ENCODE measurements at regions not wholly inside any gene's neighbourhood (a gene's known extent, or its start where the extent isn't known, plus 50 kb on each side); places are given as distances from the start of the nearest gene placed in this dataset.

DNA sequence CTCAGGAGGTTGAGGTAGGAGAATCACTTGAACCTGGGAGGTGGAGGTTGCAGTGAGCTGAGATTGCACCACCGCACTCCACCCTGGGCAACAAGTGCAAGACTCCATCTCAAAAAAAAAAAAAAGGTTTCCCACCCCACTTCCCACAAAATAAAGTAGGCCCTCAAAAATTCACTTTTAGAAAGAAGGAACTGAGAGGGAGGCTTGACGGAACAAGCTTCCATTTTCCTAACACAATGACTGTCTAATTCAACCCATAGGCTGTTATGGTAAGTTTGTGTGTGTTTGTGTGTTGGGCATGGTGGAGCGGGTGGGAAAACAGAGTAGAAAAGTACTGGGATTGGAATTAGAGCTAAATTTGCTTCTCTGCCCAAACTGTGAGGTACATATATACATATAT is 98.4 kb upstream of the MAN1A1 start:
- CTCF ChIA-PET, result no interaction called here
- no peak for ATAC-seq

DNA sequence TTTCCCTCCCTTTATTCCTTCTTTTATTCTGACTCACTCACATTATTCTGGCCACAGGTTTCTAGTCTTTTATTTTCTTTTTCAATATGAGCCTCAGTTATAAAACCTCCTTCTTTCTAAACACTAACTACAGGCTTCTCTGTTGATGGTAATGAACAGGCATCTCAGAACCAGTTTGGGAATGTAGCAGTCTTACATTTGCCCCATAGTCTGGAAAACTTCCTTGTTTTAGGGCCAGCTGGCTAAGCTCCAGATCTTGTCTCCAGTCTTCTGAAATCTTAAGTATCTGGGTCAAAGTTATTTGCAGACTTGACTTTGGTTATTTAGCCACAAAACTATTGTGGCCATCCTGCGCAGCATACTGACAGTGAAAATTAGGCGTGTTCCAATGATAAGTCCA is 97.0 kb upstream of the MAN1A1 start:
- CTCF ChIA-PET, result no interaction called here
- H3K9me3 ChIP-seq (ENCODE audit: control insufficient read depth, insufficient read depth, low read depth, low read length), result no peaks in the 10 kb centered on the region
- no peaks in the 10 kb centered on the region for H3K27me3 ChIP-seq (ENCODE audit: control insufficient read depth, insufficient read depth, low read length)
- in situ Hi-C loops (cut with HindIII; ENCODE audit: low pct_unique_long_range_greater_than_20kb, low sequenced_read_pairs), result no loop called here
- H3K36me3 ChIP-seq (ENCODE audit: control insufficient read depth, insufficient read depth, low read length), result no peaks in the 10 kb centered on the region
- ATAC-seq, result no peak
- POLR2A ChIA-PET, result no interaction called here
- no peak for DNase-seq (ENCODE audit: low read depth, low spot score)
- no peak overlapping the region for H3K27ac ChIP-seq (ENCODE audit: low read length)
- BruUV-seq (replicated peaks), result no TSS peak
- intact Hi-C loops (cut with micrococcal nuclease; ENCODE audit: unreplicated experiment), result no loop called here
- no peaks in the 10 kb centered on the region for H3K4me1 ChIP-seq (ENCODE audit: control insufficient read depth, insufficient read depth, low read length)
- TF ChIP-seq POLR2AphosphoS5 (IDR thresholded peaks at IDR 0.05; ENCODE audit: low read depth, low read length), result no peak
- TF ChIP-seq, protein P1, sequence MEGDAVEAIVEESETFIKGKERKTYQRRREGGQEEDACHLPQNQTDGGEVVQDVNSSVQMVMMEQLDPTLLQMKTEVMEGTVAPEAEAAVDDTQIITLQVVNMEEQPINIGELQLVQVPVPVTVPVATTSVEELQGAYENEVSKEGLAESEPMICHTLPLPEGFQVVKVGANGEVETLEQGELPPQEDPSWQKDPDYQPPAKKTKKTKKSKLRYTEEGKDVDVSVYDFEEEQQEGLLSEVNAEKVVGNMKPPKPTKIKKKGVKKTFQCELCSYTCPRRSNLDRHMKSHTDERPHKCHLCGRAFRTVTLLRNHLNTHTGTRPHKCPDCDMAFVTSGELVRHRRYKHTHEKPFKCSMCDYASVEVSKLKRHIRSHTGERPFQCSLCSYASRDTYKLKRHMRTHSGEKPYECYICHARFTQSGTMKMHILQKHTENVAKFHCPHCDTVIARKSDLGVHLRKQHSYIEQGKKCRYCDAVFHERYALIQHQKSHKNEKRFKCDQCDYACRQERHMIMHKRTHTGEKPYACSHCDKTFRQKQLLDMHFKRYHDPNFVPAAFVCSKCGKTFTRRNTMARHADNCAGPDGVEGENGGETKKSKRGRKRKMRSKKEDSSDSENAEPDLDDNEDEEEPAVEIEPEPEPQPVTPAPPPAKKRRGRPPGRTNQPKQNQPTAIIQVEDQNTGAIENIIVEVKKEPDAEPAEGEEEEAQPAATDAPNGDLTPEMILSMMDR (IDR thresholded peaks at IDR 0.05), result no peak
- no peak for TF ChIP-seq TCF7L2 (IDR thresholded peaks at IDR 0.05; ENCODE audit: low read depth, low read length)
- no peak for TF ChIP-seq SIN3A (IDR thresholded peaks at IDR 0.05; ENCODE audit: borderline replicate concordance, insufficient read depth, low read depth, low read length)
- TF ChIP-seq, protein P2, sequence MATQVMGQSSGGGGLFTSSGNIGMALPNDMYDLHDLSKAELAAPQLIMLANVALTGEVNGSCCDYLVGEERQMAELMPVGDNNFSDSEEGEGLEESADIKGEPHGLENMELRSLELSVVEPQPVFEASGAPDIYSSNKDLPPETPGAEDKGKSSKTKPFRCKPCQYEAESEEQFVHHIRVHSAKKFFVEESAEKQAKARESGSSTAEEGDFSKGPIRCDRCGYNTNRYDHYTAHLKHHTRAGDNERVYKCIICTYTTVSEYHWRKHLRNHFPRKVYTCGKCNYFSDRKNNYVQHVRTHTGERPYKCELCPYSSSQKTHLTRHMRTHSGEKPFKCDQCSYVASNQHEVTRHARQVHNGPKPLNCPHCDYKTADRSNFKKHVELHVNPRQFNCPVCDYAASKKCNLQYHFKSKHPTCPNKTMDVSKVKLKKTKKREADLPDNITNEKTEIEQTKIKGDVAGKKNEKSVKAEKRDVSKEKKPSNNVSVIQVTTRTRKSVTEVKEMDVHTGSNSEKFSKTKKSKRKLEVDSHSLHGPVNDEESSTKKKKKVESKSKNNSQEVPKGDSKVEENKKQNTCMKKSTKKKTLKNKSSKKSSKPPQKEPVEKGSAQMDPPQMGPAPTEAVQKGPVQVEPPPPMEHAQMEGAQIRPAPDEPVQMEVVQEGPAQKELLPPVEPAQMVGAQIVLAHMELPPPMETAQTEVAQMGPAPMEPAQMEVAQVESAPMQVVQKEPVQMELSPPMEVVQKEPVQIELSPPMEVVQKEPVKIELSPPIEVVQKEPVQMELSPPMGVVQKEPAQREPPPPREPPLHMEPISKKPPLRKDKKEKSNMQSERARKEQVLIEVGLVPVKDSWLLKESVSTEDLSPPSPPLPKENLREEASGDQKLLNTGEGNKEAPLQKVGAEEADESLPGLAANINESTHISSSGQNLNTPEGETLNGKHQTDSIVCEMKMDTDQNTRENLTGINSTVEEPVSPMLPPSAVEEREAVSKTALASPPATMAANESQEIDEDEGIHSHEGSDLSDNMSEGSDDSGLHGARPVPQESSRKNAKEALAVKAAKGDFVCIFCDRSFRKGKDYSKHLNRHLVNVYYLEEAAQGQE (IDR thresholded peaks at IDR 0.05; ENCODE audit: insufficient read depth in 1 of 2, low read depth in 2 of 2, low read length in 1 of 2), result no peak
- H3K4me3 ChIP-seq (ENCODE audit: low read depth in 2 of 2, low read length in 2 of 2), result no peak overlapping the region

More for the DNA sequence above, 98.4 kb upstream of the MAN1A1 start:
- intact Hi-C loops (cut with micrococcal nuclease; ENCODE audit: unreplicated experiment), result no loop called here
- TF ChIP-seq SIN3A (IDR thresholded peaks at IDR 0.05; ENCODE audit: borderline replicate concordance, insufficient read depth, low read depth, low read length) (no peak), TCF7L2 (IDR thresholded peaks at IDR 0.05; ENCODE audit: low read depth, low read length) (no peak), POLR2AphosphoS5 (IDR thresholded peaks at IDR 0.05; ENCODE audit: low read depth, low read length) (no peak)
- TF ChIP-seq, protein P2 (IDR thresholded peaks at IDR 0.05; ENCODE audit: insufficient read depth in 1 of 2, low read depth in 2 of 2, low read length in 1 of 2), result no peak
- TF ChIP-seq, protein P1 (IDR thresholded peaks at IDR 0.05), result no peak
- no peaks in the 10 kb centered on the region for H3K4me1 ChIP-seq (ENCODE audit: control insufficient read depth, insufficient read depth, low read length)
- H3K4me3 ChIP-seq (ENCODE audit: low read depth in 2 of 2, low read length in 2 of 2), result no peak overlapping the region
- H3K36me3 ChIP-seq (ENCODE audit: control insufficient read depth, insufficient read depth, low read length), result no peaks in the 10 kb centered on the region
- BruUV-seq (replicated peaks), result no TSS peak
- H3K9me3 ChIP-seq (ENCODE audit: control insufficient read depth, insufficient read depth, low read depth, low read length), result no peaks in the 10 kb centered on the region
- H3K27me3 ChIP-seq (ENCODE audit: control insufficient read depth, insufficient read depth, low read length), result no peaks in the 10 kb centered on the region
- in situ Hi-C loops (cut with HindIII; ENCODE audit: low pct_unique_long_range_greater_than_20kb, low sequenced_read_pairs), result no loop called here
- POLR2A ChIA-PET, result no interaction called here
- DNase-seq (ENCODE audit: low read depth, low spot score), result no peak
- H3K27ac ChIP-seq (ENCODE audit: low read length), result no peak overlapping the region
